ENCODE measurements at regions not wholly inside any gene's neighbourhood (a gene's known extent, or its start where the extent isn't known, plus 50 kb on each side); places are given as distances from the start of the nearest gene placed in this dataset.

DNA sequence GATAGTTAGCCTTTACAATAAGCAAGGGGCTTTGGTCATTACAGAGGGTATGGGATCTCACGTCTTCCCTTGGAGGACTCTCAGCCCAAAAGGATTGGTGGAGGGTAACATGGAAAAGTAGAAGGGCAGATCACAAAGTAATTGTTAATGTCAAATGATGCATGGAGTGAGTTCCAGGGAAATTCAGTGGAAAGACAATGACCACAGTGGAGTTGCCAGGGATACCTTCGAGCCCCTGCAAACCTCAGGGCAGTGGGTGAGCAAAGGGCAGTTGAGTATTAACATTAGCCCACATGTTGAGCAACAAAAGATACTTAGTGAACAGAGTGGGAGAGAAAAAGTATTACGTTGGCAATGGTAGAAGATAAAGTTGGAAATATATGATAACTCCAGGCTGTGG lies 593.4 kb upstream of the NR2F2 start:
- Histone ChIP-seq H3K4me3 (no peak overlapping the region), H3K27ac (ENCODE audit: low read depth) (no peak overlapping the region), H3K9me2 (ENCODE audit: insufficient read depth) (peaks cover 15% of the 10 kb centered on the region), H3K4me1 (ENCODE audit: insufficient read depth) (no peaks in the 10 kb centered on the region), H3F3A (replicated peaks; ENCODE audit: low read depth) (no peaks in the 10 kb centered on the region), H3K36me3 (ENCODE audit: insufficient read depth) (no peaks in the 10 kb centered on the region), H3K4me2 (no peak overlapping the region), H2AFZ (no peak overlapping the region), H3K79me2 (replicated peaks; ENCODE audit: insufficient read depth) (no peaks in the 10 kb centered on the region), H4K20me1 (replicated peaks; ENCODE audit: insufficient read depth) (0 out of 2 replicates have a peak, but pooled peaks cover 3% of the 10 kb centered on the region), H3K27me3 (ENCODE audit: insufficient read depth) (no peaks in the 10 kb centered on the region)
- H3K36me3 Mint-ChIP-seq (ENCODE audit: low read depth), result no peaks in the 10 kb centered on the region
- H3K9me3 Mint-ChIP-seq, result no peaks in the 10 kb centered on the region
- H3K27me3 Mint-ChIP-seq (ENCODE audit: insufficient read depth, low read depth, poor library complexity), result no peaks in the 10 kb centered on the region
- ATAC-seq (no peak), DNase-seq (ENCODE audit: low spot score) (no peak)
- H3K4me3 Mint-ChIP-seq, result no peak overlapping the region
- no peak overlapping the region for H3K27ac Mint-ChIP-seq
- TF ChIP-seq JUNB (IDR thresholded peaks at IDR 0.05; ENCODE audit: unreplicated experiment) (no peak), EZH2phosphoT487 (IDR thresholded peaks at IDR 0.05; ENCODE audit: unreplicated experiment) (no peak), CREB1 (CRISPR knock-in tag; IDR thresholded peaks at IDR 0.05; ENCODE audit: low read depth) (no peak), ZNF114 (CRISPR knock-in tag; IDR thresholded peaks at IDR 0.05) (no peak), STAT1 (IDR thresholded peaks at IDR 0.05; ENCODE audit: unreplicated experiment) (no peak), NANOG (IDR thresholded peaks at IDR 0.05; ENCODE audit: borderline replicate concordance) (no peak), ZNF331 (CRISPR knock-in tag; IDR thresholded peaks at IDR 0.05; ENCODE audit: low read depth) (no peak)
- TF ChIP-seq, protein P1, sequence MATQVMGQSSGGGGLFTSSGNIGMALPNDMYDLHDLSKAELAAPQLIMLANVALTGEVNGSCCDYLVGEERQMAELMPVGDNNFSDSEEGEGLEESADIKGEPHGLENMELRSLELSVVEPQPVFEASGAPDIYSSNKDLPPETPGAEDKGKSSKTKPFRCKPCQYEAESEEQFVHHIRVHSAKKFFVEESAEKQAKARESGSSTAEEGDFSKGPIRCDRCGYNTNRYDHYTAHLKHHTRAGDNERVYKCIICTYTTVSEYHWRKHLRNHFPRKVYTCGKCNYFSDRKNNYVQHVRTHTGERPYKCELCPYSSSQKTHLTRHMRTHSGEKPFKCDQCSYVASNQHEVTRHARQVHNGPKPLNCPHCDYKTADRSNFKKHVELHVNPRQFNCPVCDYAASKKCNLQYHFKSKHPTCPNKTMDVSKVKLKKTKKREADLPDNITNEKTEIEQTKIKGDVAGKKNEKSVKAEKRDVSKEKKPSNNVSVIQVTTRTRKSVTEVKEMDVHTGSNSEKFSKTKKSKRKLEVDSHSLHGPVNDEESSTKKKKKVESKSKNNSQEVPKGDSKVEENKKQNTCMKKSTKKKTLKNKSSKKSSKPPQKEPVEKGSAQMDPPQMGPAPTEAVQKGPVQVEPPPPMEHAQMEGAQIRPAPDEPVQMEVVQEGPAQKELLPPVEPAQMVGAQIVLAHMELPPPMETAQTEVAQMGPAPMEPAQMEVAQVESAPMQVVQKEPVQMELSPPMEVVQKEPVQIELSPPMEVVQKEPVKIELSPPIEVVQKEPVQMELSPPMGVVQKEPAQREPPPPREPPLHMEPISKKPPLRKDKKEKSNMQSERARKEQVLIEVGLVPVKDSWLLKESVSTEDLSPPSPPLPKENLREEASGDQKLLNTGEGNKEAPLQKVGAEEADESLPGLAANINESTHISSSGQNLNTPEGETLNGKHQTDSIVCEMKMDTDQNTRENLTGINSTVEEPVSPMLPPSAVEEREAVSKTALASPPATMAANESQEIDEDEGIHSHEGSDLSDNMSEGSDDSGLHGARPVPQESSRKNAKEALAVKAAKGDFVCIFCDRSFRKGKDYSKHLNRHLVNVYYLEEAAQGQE (IDR thresholded peaks at IDR 0.05; ENCODE audit: unreplicated experiment), result no peak
- TF ChIP-seq, protein P2, sequence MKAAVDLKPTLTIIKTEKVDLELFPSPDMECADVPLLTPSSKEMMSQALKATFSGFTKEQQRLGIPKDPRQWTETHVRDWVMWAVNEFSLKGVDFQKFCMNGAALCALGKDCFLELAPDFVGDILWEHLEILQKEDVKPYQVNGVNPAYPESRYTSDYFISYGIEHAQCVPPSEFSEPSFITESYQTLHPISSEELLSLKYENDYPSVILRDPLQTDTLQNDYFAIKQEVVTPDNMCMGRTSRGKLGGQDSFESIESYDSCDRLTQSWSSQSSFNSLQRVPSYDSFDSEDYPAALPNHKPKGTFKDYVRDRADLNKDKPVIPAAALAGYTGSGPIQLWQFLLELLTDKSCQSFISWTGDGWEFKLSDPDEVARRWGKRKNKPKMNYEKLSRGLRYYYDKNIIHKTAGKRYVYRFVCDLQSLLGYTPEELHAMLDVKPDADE (IDR thresholded peaks at IDR 0.05), result no peak
- TF ChIP-seq, protein P3, sequence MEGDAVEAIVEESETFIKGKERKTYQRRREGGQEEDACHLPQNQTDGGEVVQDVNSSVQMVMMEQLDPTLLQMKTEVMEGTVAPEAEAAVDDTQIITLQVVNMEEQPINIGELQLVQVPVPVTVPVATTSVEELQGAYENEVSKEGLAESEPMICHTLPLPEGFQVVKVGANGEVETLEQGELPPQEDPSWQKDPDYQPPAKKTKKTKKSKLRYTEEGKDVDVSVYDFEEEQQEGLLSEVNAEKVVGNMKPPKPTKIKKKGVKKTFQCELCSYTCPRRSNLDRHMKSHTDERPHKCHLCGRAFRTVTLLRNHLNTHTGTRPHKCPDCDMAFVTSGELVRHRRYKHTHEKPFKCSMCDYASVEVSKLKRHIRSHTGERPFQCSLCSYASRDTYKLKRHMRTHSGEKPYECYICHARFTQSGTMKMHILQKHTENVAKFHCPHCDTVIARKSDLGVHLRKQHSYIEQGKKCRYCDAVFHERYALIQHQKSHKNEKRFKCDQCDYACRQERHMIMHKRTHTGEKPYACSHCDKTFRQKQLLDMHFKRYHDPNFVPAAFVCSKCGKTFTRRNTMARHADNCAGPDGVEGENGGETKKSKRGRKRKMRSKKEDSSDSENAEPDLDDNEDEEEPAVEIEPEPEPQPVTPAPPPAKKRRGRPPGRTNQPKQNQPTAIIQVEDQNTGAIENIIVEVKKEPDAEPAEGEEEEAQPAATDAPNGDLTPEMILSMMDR (conservative IDR thresholded peaks at IDR 0.05; ENCODE audit: low read depth in 2 of 2), result no peak
- TF ChIP-seq, protein P4, sequence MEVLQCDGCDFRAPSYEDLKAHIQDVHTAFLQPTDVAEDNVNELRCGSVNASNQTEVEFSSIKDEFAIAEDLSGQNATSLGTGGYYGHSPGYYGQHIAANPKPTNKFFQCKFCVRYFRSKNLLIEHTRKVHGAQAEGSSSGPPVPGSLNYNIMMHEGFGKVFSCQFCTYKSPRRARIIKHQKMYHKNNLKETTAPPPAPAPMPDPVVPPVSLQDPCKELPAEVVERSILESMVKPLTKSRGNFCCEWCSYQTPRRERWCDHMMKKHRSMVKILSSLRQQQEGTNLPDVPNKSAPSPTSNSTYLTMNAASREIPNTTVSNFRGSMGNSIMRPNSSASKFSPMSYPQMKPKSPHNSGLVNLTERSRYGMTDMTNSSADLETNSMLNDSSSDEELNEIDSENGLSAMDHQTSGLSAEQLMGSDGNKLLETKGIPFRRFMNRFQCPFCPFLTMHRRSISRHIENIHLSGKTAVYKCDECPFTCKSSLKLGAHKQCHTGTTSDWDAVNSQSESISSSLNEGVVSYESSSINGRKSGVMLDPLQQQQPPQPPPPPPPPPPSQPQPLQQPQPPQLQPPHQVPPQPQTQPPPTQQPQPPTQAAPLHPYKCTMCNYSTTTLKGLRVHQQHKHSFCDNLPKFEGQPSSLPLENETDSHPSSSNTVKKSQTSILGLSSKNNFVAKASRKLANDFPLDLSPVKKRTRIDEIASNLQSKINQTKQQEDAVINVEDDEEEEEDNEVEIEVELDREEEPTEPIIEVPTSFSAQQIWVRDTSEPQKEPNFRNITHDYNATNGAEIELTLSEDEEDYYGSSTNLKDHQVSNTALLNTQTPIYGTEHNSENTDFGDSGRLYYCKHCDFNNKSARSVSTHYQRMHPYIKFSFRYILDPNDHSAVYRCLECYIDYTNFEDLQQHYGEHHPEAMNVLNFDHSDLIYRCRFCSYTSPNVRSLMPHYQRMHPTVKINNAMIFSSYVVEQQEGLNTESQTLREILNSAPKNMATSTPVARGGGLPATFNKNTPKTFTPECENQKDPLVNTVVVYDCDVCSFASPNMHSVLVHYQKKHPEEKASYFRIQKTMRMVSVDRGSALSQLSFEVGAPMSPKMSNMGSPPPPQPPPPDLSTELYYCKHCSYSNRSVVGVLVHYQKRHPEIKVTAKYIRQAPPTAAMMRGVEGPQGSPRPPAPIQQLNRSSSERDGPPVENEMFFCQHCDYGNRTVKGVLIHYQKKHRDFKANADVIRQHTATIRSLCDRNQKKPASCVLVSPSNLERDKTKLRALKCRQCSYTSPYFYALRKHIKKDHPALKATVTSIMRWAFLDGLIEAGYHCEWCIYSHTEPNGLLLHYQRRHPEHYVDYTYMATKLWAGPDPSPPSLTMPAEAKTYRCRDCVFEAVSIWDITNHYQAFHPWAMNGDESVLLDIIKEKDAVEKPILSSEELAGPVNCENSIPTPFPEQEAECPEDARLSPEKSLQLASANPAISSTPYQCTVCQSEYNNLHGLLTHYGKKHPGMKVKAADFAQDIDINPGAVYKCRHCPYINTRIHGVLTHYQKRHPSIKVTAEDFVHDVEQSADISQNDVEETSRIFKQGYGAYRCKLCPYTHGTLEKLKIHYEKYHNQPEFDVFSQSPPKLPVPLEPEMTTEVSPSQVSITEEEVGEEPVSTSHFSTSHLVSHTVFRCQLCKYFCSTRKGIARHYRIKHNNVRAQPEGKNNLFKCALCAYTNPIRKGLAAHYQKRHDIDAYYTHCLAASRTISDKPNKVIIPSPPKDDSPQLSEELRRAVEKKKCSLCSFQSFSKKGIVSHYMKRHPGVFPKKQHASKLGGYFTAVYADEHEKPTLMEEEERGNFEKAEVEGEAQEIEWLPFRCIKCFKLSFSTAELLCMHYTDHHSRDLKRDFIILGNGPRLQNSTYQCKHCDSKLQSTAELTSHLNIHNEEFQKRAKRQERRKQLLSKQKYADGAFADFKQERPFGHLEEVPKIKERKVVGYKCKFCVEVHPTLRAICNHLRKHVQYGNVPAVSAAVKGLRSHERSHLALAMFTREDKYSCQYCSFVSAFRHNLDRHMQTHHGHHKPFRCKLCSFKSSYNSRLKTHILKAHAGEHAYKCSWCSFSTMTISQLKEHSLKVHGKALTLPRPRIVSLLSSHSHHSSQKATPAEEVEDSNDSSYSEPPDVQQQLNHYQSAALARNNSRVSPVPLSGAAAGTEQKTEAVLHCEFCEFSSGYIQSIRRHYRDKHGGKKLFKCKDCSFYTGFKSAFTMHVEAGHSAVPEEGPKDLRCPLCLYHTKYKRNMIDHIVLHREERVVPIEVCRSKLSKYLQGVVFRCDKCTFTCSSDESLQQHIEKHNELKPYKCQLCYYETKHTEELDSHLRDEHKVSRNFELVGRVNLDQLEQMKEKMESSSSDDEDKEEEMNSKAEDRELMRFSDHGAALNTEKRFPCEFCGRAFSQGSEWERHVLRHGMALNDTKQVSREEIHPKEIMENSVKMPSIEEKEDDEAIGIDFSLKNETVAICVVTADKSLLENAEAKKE (CRISPR knock-in tag; IDR thresholded peaks at IDR 0.05), result no peak
- H3K4me1 Mint-ChIP-seq, result peaks cover 17% of the 10 kb centered on the region
